ENCODE measurements at regions not wholly inside any gene's neighbourhood (a gene's known extent, or its start where the extent isn't known, plus 50 kb on each side); places are given as distances from the start of the nearest gene placed in this dataset.
"Not testable (repeated sequence)": the region's sequence is repeated elsewhere in the genome, so short reads cannot be mapped to it uniquely, and the experiment has no call there.

GRCh38 chrX:120753413-120754251, 122.0 kb downstream of the CT47B1 start:
- no peak for DNase-seq (ENCODE audit: low spot score in 2 of 2)
- no peak for FAIRE-seq

GRCh38 chrX:120752431-120753082, 122.7 kb upstream of the C1GALT1C1 start:
- no peak for FAIRE-seq
- no peak for DNase-seq (ENCODE audit: low spot score in 2 of 2)

GRCh38 chrX:120751683-120752082, 121.8 kb upstream of the C1GALT1C1 start:
- DNase-seq (ENCODE audit: low spot score in 2 of 2) = no peak
- FAIRE-seq = no peak

- FAIRE-seq (no peak), DNase-seq (ENCODE audit: low spot score in 2 of 2) (no peak)
Observed at GRCh38 chrX:120750381-120750780, 120.5 kb upstream of the C1GALT1C1 start.

- FAIRE-seq (no peak), DNase-seq (ENCODE audit: low spot score in 2 of 2) (no peak)
Observed at GRCh38 chrX:120749141-120749846, 119.4 kb upstream of the C1GALT1C1 start.

GRCh38 chrX:120746153-120746552, 116.3 kb upstream of the C1GALT1C1 start:
- DNase-seq (ENCODE audit: low spot score in 2 of 2) (no peak), FAIRE-seq (no peak)

- no peak for FAIRE-seq
Observed at GRCh38 chrX:120742946-120743665, 113.3 kb upstream of the C1GALT1C1 start.

GRCh38 chrX:120741452-120741851, 111.6 kb upstream of the C1GALT1C1 start:
- FAIRE-seq = no peak
- no peak for DNase-seq (ENCODE audit: low spot score in 2 of 2)

More at GRCh38 chrX:120742946-120743665, 113.3 kb upstream of the C1GALT1C1 start:
- DNase-seq (ENCODE audit: low spot score in 2 of 2) = no peak

GRCh38 chrX:120740072-120740471, 110.2 kb upstream of the C1GALT1C1 start:
- DNase-seq (ENCODE audit: low spot score in 2 of 2) (no peak), FAIRE-seq (no peak)

- FAIRE-seq (no peak), DNase-seq (ENCODE audit: low spot score in 2 of 2) (no peak)
Observed at GRCh38 chrX:120739300-120739699, 109.4 kb upstream of the C1GALT1C1 start.

GRCh38 chrX:120736989-120737388, 107.1 kb upstream of the C1GALT1C1 start:
- FAIRE-seq (no peak), DNase-seq (ENCODE audit: low spot score in 2 of 2) (no peak)

- DNase-seq (ENCODE audit: low spot score in 2 of 2) (no peak), FAIRE-seq (no peak)
Observed at GRCh38 chrX:120735966-120736365, 106.1 kb upstream of the C1GALT1C1 start.

- FAIRE-seq (no peak), DNase-seq (ENCODE audit: low spot score in 2 of 2) (no peak)
Observed at GRCh38 chrX:120732879-120733278, 103.0 kb upstream of the C1GALT1C1 start.

GRCh38 chrX:120732461-120732860, 102.6 kb upstream of the C1GALT1C1 start:
- no peak for DNase-seq (ENCODE audit: low spot score in 2 of 2)
- no peak for FAIRE-seq

GRCh38 chrX:120731386-120731785, 101.5 kb upstream of the C1GALT1C1 start:
- FAIRE-seq (no peak), DNase-seq (ENCODE audit: low spot score in 2 of 2) (no peak)

GRCh38 chrX:120729506-120730255, 99.8 kb upstream of the C1GALT1C1 start:
- peak; percentile 6 for FAIRE-seq
- not testable (repeated sequence) for DNase-seq (ENCODE audit: low spot score in 2 of 2)

- DNase-seq (ENCODE audit: low spot score in 2 of 2) = no peak
Observed at GRCh38 chrX:120727911-120728310, 98.1 kb upstream of the C1GALT1C1 start.

GRCh38 chrX:120727452-120727851, 97.6 kb upstream of the C1GALT1C1 start:
- DNase-seq (ENCODE audit: low spot score in 2 of 2) = no peak
- no peak for FAIRE-seq

More at GRCh38 chrX:120727911-120728310, 98.1 kb upstream of the C1GALT1C1 start:
- FAIRE-seq = no peak

- no peak for DNase-seq (ENCODE audit: low spot score in 2 of 2)
- FAIRE-seq = no peak
Observed at GRCh38 chrX:120726294-120726693, 96.4 kb upstream of the C1GALT1C1 start.

- DNase-seq (ENCODE audit: low spot score in 2 of 2) = no peak
- no peak for FAIRE-seq
Observed at GRCh38 chrX:120725874-120726273, 96.0 kb upstream of the C1GALT1C1 start.

All from frontal cortex (tissue), 3 donors.